ENCODE measurements at regions not wholly inside any gene's neighbourhood (a gene's known extent, or its start where the extent isn't known, plus 50 kb on each side); places are given as distances from the start of the nearest gene placed in this dataset.

DNA sequence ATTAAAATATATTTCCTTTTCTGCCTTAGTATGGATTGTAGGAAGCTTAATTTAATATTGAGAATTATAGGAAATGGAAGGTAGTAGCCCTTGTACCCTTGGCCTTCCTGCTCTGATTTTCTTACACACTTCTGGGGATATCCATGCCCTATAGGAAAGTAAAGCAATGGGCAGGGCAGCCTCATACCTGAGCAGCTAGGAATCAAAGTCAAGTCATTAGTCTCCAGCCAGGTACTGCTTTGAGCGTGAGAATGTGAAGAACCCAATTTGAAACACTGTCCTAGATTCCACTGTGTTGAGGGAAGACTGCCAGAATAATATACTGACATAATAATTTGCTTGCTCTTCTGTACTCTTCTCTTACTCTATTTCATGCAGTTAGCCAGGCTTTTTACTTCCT lies 51.0 kb upstream of the L3MBTL3 start:
- Histone ChIP-seq H3K9me3 (no peaks in the 10 kb centered on the region), H3K4me1 (ENCODE audit: control insufficient read depth in 1 of 2, low read depth in 2 of 2) (no peaks in the 10 kb centered on the region), H3K4me3 (no peak overlapping the region), H3K27me3 (replicated peaks; ENCODE audit: insufficient read depth) (no peaks in the 10 kb centered on the region), H3K27ac (no peak overlapping the region), H3K36me3 (no peaks in the 10 kb centered on the region)
- no peak for ATAC-seq (ENCODE audit: insufficient number of reproducible peaks, low FRiP score, low read depth)
- TF ChIP-seq, protein P1, sequence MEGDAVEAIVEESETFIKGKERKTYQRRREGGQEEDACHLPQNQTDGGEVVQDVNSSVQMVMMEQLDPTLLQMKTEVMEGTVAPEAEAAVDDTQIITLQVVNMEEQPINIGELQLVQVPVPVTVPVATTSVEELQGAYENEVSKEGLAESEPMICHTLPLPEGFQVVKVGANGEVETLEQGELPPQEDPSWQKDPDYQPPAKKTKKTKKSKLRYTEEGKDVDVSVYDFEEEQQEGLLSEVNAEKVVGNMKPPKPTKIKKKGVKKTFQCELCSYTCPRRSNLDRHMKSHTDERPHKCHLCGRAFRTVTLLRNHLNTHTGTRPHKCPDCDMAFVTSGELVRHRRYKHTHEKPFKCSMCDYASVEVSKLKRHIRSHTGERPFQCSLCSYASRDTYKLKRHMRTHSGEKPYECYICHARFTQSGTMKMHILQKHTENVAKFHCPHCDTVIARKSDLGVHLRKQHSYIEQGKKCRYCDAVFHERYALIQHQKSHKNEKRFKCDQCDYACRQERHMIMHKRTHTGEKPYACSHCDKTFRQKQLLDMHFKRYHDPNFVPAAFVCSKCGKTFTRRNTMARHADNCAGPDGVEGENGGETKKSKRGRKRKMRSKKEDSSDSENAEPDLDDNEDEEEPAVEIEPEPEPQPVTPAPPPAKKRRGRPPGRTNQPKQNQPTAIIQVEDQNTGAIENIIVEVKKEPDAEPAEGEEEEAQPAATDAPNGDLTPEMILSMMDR (IDR thresholded peaks at IDR 0.05), result no peak
- no peak for DNase-seq (ENCODE audit: low spot score)

DNA sequence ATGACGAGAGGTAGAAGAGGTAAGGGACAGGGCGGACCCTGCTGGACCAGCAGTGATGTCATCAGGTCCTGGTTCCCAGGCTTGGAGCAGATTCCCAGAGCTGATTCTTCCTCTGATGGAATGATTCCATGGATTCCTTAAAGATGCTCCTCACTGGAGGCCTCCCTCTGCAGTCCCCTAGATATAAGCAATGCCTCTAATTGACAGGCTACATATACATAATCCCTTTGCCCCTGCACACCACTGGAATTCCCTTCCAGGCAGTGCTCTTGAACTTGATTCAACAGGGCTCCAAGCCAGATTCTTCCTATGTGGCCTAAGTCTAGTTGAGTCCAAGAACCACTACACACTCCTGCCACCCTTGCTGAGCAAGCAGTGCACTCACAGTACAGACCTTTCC lies 52.3 kb upstream of the L3MBTL3 start:
- Histone ChIP-seq H3K4me1 (ENCODE audit: control insufficient read depth in 1 of 2, low read depth in 2 of 2) (no peaks in the 10 kb centered on the region), H3K4me3 (no peak overlapping the region), H3K27me3 (replicated peaks; ENCODE audit: insufficient read depth) (no peaks in the 10 kb centered on the region), H3K36me3 (no peaks in the 10 kb centered on the region), H3K27ac (no peak overlapping the region), H3K9me3 (no peaks in the 10 kb centered on the region)
- DNase-seq (ENCODE audit: low spot score) (no peak), ATAC-seq (ENCODE audit: insufficient number of reproducible peaks, low FRiP score, low read depth) (no peak)
- TF ChIP-seq, protein P1 (IDR thresholded peaks at IDR 0.05), result no peak

DNA sequence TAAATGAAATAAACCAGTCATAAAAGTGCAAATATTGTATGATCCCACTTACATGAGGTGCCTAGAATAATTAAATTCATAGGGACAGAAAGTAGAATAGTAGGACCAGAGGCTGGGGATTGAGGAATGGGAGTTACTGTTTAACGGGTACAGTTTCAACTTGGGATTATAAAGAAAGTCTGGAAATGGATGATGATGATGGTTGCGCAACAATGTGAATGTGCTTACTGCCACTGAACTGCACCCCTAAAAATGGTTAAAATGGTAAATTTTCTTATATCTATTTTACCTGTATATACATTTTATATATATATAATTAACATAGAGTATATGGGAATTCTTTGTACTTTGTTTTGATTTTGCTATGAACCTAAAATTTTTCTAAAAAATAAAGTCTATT lies 53.3 kb upstream of the L3MBTL3 start:
- H3K27ac ChIP-seq, result no peak overlapping the region
- H3K9me3 ChIP-seq, result no peaks in the 10 kb centered on the region
- DNase-seq (ENCODE audit: low spot score) (no peak), ATAC-seq (ENCODE audit: insufficient number of reproducible peaks, low FRiP score, low read depth) (no peak)
- no peaks in the 10 kb centered on the region for H3K4me1 ChIP-seq (ENCODE audit: control insufficient read depth in 1 of 2, low read depth in 2 of 2)
- no peaks in the 10 kb centered on the region for H3K36me3 ChIP-seq
- TF ChIP-seq, protein P1 (IDR thresholded peaks at IDR 0.05), result no peak
- no peaks in the 10 kb centered on the region for H3K27me3 ChIP-seq (replicated peaks; ENCODE audit: insufficient read depth)
- H3K4me3 ChIP-seq, result no peak overlapping the region

DNA sequence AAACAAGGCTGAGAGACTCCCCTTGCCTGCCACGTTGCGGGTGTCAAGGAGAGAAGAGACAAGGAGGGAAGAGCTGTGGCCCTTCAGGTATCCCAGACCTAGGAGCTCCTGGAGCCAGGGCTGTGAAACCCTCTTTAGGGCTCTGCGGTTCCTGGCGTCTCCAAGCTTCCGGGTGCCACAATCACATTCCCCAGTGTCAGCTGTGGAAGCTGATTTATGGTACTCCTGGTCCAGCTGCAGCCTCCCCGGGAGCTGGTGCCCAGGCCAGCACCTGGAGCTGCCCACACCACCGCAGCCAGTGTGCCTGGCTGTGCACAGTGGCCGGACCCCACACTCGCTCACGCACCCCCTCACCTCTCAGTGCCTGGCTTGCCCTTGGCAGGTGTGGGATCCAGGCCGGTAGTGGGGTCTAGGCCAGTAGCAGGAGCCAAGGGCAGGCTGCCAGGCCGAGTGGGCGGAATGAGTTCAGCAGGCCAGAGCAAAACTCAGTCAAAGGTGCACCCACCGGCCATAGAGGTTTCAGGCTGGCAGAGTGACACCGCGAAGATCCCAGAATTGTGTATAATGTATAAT lies 58.9 kb upstream of the L3MBTL3 start:
- no peak for DNase-seq (ENCODE audit: low spot score)
- Histone ChIP-seq H3K27me3 (replicated peaks; ENCODE audit: insufficient read depth) (no peaks in the 10 kb centered on the region), H3K4me3 (no peak overlapping the region), H3K36me3 (no peaks in the 10 kb centered on the region), H3K4me1 (ENCODE audit: control insufficient read depth in 1 of 2, low read depth in 2 of 2) (no peaks in the 10 kb centered on the region), H3K27ac (no peak overlapping the region), H3K9me3 (no peaks in the 10 kb centered on the region)
- ATAC-seq (ENCODE audit: insufficient number of reproducible peaks, low FRiP score, low read depth), result no peak
- TF ChIP-seq, protein P1 (IDR thresholded peaks at IDR 0.05), result no peak

DNA sequence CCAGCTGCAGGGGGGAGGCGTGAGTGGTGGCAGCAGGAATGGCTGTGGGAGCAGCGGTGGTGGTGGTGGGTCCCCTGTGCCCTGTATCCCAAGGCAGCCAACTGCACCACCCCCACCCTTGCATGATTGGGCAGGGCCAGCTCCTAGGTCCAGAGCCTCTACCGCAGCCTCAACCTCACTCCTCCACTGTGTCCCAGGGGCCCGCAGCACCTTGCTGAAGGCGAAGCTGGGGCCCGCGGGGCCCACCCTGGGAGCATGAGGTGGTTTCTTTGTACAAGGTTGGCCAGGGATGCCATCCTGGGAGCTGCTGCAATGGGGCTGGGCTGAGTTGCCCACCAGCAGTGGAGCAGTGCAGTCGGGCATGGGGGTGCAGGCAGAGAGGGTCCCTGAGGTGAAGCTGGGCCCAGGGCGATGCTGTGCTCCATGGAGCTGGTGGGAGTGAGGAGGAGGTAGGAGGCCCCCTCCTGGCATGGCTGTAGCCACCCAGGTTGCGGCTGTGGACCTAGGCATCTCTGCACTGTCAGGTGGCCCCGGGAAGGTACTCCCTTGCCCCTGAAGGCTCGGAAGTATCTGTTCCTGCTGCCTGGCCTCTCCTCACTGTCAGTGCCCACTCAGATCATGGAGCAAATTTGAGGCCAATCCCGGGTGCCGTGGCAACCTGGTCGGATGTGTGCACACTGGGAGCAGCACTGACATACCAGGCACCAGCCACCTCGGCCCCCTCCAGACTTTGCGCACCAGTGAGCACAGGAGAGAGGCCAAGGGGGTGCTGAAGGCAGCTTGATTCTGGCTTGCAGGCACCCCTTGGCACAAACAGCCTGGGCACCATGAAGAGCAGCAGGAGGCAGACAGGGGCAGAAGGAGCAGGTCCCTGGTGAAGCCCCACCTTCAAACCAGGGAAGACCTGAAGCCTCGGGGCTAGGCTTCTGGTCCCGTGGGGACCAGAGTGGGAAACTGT lies 60.2 kb upstream of the L3MBTL3 start:
- no peaks in the 10 kb centered on the region for H3K9me3 ChIP-seq
- ATAC-seq (ENCODE audit: insufficient number of reproducible peaks, low FRiP score, low read depth) (no peak), DNase-seq (ENCODE audit: low spot score) (no peak)
- no peaks in the 10 kb centered on the region for H3K4me1 ChIP-seq (ENCODE audit: control insufficient read depth in 1 of 2, low read depth in 2 of 2)
- no peaks in the 10 kb centered on the region for H3K27me3 ChIP-seq (replicated peaks; ENCODE audit: insufficient read depth)
- no peaks in the 10 kb centered on the region for H3K36me3 ChIP-seq
- H3K27ac ChIP-seq, result no peak overlapping the region
- TF ChIP-seq, protein P1 (IDR thresholded peaks at IDR 0.05), result no peak
- H3K4me3 ChIP-seq, result no peak overlapping the region
